Urinary bladder (tissue), 3 donors: ENCODE measurements at regions not wholly inside any gene's neighbourhood (a gene's known extent, or its start where the extent isn't known, plus 50 kb on each side); places are given as distances from the start of the nearest gene placed in this dataset.
A peak's percentile ranks its signal among the peaks of the same experiment; 100 is the strongest.
"Not testable (repeated sequence)": the region's sequence is repeated elsewhere in the genome, so short reads cannot be mapped to it uniquely, and the experiment has no call there.

Source experiments
- DNase-seq: peaks from one replicate; pipeline ENCODE4 v3.0.0-alpha.2; 2015; ENCODE audit errors: extremely low spot score
- H3K27ac ChIP-seq: one replicate; pipeline ENCODE4 v1.5.1; 2013; ENCODE audit warnings: low read depth, mild to moderate bottlenecking, moderate library complexity
- H3K36me3 ChIP-seq: one replicate; pipeline ENCODE4 v1.6.1; 2013; ENCODE audit warnings: mild to moderate bottlenecking, moderate library complexity; ENCODE audit not compliant: insufficient read depth
- H3K4me1 ChIP-seq: one replicate; pipeline ENCODE4 v1.6.1; 2013; ENCODE audit warnings: mild to moderate bottlenecking, moderate library complexity; ENCODE audit not compliant: insufficient read depth
- H3K4me3 ChIP-seq: one replicate; pipeline ENCODE4 v1.5.1; 2013; ENCODE audit warnings: low read depth, low read length
- WGBS: extraction: QIAGEN DNeasy Blood & Tissue Kit; methylation state at CpG from one replicate; pipeline ENCODE4 v1.1.7; 2013; 5-methylcytosine and 5-hydroxymethylcytosine counted together
- donor health status: healthy with polysubstance abuse.
- donor health status: healthy.

DNA sequence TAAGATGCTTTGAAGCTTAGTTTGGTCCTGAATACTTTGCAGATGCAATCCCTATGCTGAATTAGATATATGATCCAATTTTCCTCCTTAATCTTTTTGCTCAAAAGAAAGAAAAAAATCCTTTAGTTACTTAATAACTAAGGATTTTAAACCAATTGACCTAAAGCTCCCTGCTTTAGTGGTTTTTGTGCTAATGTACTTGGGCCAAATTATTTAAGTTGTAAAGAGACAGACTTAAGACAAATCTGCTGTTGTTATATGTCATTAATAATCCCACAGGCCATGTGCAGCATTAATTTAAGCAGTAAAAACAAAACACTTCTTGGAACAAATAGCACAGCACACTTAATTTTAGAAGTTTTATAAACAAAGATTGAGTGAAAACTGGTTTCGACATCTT is 776.1 kb upstream of the SEMA6D start:
- H3K4me3 ChIP-seq, result no peak overlapping the region
- no peak overlapping the region for H3K27ac ChIP-seq
- H3K36me3 ChIP-seq, result no peaks in the 10 kb centered on the region
- H3K4me1 ChIP-seq, result no peaks in the 10 kb centered on the region
- DNase-seq, result no peak
- WGBS, result 55% methylated on average over 1 of the region's 1 CpG

DNA sequence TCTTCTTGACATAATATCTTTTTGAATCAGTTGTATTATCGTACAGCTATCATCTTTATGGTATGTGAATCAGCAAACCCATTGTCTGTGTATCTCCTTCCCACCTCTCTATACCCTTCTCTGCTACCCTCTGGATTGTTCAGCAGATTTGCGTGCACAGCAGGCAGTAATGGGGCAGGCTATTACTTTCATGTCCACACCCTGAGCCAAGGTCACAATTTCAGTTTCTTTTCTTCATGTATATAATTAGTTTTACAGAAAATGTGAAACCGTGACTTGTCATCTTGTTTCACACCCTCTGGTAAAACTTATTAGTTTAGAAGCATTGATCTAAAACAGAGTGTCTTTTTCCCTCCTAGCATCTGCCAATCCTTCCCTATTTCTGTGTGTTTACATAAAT is 770.4 kb upstream of the SEMA6D start:
- DNase-seq, result no peak
- no peak overlapping the region for H3K27ac ChIP-seq
- no peaks in the 10 kb centered on the region for H3K4me1 ChIP-seq
- no peak overlapping the region for H3K4me3 ChIP-seq
- 88% methylated on average over 3 of the region's 3 CpGs for WGBS
- H3K36me3 ChIP-seq, result no peaks in the 10 kb centered on the region

DNA sequence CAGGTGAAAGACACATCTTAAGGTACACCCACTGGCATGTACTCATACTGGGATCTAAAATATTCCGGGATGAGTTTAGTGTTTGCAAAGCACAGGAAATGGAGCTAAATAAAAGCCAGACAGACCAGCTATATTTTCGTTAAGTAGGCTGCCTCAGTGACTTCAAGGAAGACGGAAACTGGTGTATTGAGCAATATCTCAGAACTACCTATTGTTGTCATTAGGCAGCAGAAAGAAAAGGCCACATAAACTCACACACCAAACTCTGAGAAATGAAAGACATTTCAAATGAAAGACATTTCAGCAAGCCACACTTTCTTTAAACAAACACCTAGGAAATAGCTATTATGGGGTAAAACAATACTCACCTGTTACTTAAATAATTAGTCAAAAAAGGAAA is 761.7 kb upstream of the SEMA6D start:
- Histone ChIP-seq H3K4me1 (no peaks in the 10 kb centered on the region), H3K36me3 (no peaks in the 10 kb centered on the region), H3K4me3 (no peak overlapping the region), H3K27ac (no peak overlapping the region)
- 83% methylated on average over 3 of the region's 3 CpGs for WGBS
- no peak for DNase-seq

DNA sequence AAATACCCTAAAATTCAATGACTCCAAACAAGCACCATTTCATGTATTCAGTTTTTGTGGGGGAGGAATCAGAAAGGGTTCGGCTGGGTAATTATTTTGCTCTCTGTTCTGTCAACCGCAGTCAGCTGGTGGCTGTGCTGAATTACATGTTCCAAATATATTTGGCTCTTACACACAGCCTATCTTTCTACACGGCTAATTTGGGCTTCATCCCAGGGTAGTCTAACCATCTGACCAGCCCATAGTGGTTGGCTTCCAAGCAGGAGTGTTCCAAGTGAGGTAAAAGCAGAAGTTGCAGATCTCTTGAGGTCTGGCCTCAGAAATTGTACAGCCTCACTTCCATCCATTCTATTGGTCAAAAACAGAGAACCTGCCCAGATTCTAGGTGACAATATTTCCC is 760.8 kb upstream of the SEMA6D start:
- WGBS, result 48% methylated on average over 3 of the region's 3 CpGs
- no peak overlapping the region for H3K4me3 ChIP-seq
- no peaks in the 10 kb centered on the region for H3K36me3 ChIP-seq
- H3K4me1 ChIP-seq, result no peaks in the 10 kb centered on the region
- DNase-seq, result no peak
- no peak overlapping the region for H3K27ac ChIP-seq

DNA sequence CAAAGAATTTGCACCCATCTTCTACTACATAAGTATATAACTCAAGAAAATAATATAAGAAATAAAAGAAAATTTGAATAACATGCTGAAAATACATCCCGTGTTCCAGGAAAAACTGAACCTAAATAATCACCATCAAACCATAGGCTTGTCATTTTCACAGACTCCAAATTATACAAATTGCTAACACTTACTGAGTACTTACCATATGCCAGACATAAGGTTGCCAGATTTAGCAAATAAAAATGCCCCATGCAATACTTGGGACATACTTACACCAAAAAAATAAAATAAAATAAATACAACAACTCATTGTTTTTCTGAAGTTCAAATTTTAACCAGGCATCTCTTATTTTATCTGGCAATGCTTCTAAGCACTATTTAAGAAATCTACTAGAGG is 760.4 kb upstream of the SEMA6D start:
- Histone ChIP-seq H3K27ac (no peak overlapping the region), H3K4me1 (no peaks in the 10 kb centered on the region), H3K4me3 (no peak overlapping the region), H3K36me3 (no peaks in the 10 kb centered on the region)
- 91% methylated on average over 1 of the region's 1 CpG for WGBS
- DNase-seq, result no peak

DNA sequence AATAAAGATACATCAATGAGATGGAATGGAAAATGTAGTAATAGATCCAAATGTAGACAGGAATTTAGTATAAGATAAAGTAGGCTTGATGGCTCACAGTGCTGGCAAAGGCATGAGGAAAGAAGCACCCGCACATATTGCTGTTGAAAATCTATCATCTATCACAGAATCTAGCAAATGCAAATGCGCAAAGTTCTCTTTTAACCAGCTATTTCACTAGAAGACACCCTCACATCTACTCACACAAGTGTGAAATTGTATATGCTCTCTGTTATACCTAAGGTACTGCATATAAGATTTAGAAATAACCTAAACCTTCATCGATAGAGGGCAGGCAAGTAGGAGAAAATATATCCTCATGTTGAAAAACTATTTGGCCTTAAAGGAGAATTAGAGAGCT is 756.7 kb upstream of the SEMA6D start:
- Histone ChIP-seq H3K36me3 (no peaks in the 10 kb centered on the region), H3K4me1 (no peaks in the 10 kb centered on the region), H3K27ac (no peak overlapping the region), H3K4me3 (no peak overlapping the region)
- WGBS, result 79% methylated on average over 3 of the region's 3 CpGs
- DNase-seq, result no peak

DNA sequence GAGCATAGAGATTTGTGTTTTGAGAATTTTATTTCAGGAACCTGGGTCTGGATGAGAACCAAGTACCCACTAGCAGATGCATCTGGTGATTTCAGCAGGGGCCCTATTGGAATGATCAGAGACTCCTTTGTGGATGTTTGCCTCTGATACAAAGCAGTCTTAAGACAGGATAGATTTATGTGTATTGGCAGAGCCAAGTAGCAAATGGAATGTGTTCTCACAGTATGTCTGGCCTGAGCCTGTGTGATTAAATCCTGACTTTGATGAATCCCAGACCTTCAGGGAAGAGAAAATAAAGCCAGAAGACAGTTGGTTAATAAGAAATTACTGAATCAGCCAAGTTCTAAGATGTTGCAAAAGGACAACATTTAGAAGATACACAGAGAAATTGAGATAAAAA is 755.5 kb upstream of the SEMA6D start:
- Histone ChIP-seq H3K4me1 (no peaks in the 10 kb centered on the region), H3K27ac (no peak overlapping the region), H3K36me3 (no peaks in the 10 kb centered on the region), H3K4me3 (no peak overlapping the region)
- DNase-seq, result peak; percentile 64

DNA sequence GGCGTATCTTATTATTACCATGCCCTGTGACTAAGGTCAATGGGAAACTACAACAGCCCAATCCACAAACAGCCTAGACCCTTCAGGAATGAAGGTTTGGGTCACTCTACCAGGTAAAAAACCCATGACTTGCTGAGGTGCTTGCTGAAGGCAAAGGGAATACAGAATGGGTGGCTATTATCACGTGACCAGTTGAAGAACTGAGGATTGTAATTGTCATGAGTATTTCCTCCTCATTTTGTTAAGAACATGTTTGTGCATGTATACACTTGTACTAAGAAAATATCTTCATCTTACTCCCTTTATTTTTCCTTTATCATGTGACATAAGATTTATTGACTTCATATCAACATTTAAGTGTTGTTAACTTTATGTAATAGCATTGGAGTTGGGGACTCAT is 729.2 kb upstream of the SEMA6D start:
- DNase-seq, H3K27ac ChIP-seq, H3K4me1 ChIP-seq, H3K4me3 ChIP-seq, H3K36me3 ChIP-seq: not testable (repeated sequence)
- 92% methylated on average over 2 of the region's 2 CpGs for WGBS

DNA sequence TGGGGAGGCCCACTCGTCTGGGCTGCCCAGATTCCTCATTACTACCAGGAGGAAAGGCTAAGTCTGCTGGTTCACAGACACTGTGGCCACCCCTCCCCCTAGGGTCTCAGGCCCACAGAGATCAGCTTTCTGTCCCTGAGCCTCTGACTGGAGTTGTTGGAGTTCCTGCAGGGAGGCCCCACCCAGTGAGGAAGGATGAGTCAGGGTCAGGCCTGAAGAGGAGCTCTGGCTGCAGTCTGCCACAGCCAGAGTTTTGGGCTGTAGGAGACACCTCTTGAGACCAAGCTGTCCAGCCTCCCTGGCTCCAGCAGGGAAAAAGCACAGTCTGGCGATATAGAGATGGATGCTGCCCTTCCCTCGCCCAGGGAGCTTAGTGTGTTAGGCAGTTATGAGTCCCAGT is 720.9 kb upstream of the SEMA6D start:
- DNase-seq, result no peak
- Histone ChIP-seq H3K4me1 (no peaks in the 10 kb centered on the region), H3K27ac (no peak overlapping the region), H3K36me3 (no peaks in the 10 kb centered on the region), H3K4me3 (no peak overlapping the region)
- WGBS, result 91% methylated on average over 3 of the region's 3 CpGs

DNA sequence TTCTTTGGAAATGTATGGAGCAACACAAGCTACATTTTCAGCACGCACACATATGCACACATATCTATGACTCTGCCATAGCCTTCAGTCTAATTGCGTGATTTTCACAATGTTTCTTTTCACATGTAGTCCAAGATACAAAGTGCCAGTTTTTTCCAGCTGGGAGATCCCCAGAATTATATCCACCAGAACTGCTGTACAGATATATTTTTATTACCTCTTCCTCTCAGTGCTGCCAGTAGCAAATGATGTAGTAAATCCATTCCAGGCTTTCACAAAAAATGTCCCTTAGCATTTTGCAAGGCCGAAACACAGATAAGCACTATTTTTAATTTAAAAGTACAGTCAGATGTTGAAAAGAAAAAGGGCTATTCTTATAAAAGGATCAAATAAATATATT is 719.8 kb upstream of the SEMA6D start:
- WGBS, result 39% methylated on average over 3 of the region's 3 CpGs
- no peaks in the 10 kb centered on the region for H3K36me3 ChIP-seq
- no peak overlapping the region for H3K27ac ChIP-seq
- DNase-seq, result peak; percentile 1
- no peak overlapping the region for H3K4me3 ChIP-seq
- H3K4me1 ChIP-seq, result no peaks in the 10 kb centered on the region

DNA sequence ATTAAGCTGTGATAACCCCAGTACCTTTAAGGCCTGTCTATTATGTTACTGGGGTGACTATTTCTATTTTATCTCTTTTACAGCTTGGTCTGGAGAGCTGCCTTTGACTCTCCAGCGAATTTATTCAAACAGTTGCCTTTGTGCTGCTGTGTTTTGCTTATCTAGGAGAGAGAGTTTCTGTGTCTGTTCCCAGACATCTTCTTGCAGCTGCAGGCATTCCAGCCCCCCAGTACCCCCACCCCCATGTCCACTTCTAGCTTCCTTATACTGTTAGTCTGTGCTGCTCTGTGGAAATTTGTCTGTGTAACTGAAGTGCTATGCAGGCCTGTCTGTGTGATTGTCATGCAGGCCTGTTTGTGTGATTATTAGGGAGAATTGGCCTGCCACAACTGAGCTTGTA is 713.7 kb upstream of the SEMA6D start:
- no peak for DNase-seq
- WGBS, result 4% methylated on average over 1 of the region's 1 CpG
- H3K27ac ChIP-seq, result no peak overlapping the region
- H3K4me1 ChIP-seq, result no peaks in the 10 kb centered on the region
- H3K4me3 ChIP-seq, result no peak overlapping the region
- no peaks in the 10 kb centered on the region for H3K36me3 ChIP-seq

DNA sequence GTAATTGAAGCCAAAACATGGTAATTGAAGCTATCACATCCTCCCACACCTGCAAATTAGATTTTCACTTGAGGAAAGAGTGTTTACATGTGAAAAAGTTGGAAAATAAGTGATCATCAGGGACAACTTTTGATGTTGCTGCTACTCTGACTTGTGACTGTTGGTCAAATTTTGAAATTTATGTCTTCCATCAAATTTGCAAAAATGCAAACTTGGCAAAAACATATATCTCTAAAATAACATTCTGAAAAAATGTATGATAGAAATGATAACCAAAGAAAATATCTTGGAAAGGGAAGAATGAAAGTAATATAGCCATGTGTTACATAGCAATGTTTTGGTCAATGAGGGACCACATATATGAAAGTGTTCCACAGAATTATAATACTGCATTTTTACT is 703.9 kb upstream of the SEMA6D start:
- Histone ChIP-seq H3K36me3 (no peaks in the 10 kb centered on the region), H3K4me3 (no peak overlapping the region), H3K27ac (no peak overlapping the region), H3K4me1 (no peaks in the 10 kb centered on the region)
- DNase-seq, result no peak

DNA sequence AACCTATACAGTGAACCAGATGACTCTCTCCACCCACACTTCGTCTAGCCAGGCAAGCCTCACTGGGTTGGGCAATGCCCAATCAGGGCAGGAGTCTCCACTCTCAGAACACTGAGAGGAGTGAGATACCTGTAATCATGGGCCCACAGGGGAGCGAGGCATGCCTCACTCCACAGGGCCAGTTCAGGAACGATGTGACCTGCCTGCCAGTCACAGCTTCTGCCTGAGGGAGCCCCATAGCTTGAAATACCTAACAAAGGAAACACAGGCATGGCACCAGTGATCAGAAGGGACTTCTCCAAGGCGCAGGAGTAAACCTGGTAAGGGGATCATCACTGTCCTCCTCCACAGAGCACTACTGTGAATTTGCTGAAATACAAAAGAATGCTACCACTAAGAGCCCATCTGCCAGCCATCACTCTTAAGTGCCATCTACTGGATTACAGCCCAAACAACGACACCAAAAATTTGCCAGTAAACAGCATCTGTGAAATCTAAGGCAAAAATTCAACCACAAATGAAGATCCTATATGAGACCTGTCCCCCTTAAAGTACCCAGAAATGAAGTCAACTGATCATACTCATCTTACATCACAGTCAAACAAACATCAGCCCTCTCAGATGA is 689.9 kb upstream of the SEMA6D start:
- H3K27ac ChIP-seq, result no peak overlapping the region
- no peaks in the 10 kb centered on the region for H3K4me1 ChIP-seq
- no peak for DNase-seq
- H3K36me3 ChIP-seq, result no peaks in the 10 kb centered on the region
- WGBS, result 83% methylated on average over 5 of the region's 5 CpGs
- no peak overlapping the region for H3K4me3 ChIP-seq

DNA sequence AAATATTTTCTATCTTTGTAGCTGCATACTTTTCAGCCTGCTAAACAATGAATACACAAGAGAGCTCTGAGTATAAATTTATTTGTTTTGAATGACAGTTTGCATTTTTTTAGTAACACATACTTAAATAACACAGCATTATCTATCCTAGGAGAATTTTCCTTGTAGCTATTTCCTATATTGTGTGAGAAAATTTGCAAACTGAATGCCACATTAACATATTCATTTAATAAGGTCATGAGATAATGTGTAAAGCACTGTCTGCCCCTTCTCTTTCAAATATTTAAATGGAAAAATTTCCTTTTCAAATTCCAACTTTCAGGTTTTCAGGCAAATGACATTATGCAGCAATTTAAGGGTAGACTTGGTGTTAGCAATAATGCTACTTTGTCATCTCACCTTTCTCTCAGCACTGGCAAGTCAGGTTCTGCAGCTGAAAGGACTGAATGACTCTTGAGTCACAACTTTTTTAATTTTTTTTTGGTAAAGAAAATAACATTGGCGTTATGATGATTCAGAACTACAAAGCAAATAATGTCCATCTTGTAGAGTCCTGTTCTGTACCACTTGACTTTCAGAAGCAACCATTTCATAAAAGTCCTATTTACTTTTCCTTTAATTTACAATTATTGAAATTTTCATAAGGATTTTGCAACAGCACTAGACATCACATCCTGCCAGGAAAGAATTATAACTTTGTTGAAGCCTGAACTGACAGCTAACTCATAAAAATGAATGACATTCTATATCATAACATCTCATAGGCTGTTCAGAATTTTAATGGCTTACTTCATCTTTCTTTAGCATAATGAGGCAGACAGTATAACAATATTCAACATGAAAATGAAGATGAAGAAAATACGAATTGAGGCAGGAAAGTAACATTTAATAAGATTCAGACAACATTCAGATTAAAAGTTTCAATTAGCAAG is 681.6 kb upstream of the SEMA6D start:
- 76% methylated on average over 2 of the region's 2 CpGs for WGBS
- H3K4me1 ChIP-seq, result no peaks in the 10 kb centered on the region

More for the DNA sequence above, 681.6 kb upstream of the SEMA6D start:
- no peak for DNase-seq
- H3K27ac ChIP-seq, result no peak overlapping the region
- no peaks in the 10 kb centered on the region for H3K36me3 ChIP-seq
- no peak overlapping the region for H3K4me3 ChIP-seq
